ENCODE measurements at regions not wholly inside any gene's neighbourhood (a gene's known extent, or its start where the extent isn't known, plus 50 kb on each side); places are given as distances from the start of the nearest gene placed in this dataset.

DNA sequence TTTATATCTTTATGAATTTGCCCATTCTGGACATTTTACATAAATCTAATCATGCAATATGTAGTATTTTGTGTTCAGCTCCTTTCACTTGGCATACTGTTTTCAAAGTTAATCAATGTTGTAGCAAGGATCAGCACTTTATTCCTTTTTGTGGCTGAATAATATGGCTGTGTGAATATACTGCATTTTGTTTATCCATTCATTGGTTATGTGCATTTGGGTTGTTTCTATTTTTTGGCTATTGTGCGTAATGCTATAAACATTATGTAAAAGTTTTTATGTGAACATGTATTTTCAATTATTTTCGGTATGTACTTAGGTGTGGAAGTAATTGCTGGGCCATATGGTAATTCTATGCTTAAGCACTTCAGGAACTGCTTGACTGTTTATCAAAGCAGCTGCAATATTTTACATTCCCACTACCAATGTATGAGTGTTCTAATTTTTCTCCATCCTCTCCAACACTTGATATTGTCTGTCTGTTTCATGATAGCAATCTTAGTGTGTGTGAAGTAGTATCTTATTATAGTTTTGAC lies 101.3 kb upstream of the P2RY1 start:
- TF ChIP-seq CTCF (IDR thresholded peaks at IDR 0.05): no peak
- no peaks in the 10 kb centered on the region for H3K36me3 ChIP-seq
- H3K27ac ChIP-seq: no peak overlapping the region
- no peak for DNase-seq
- H3K9me3 ChIP-seq: no peaks in the 10 kb centered on the region
- H3K27me3 ChIP-seq: no peaks in the 10 kb centered on the region
- H3K4me1 ChIP-seq: no peaks in the 10 kb centered on the region
- H3K4me3 ChIP-seq: no peak overlapping the region
- intact Hi-C loops (cut with DNase I; ENCODE audit: low total_unique reads): no loop called here

DNA sequence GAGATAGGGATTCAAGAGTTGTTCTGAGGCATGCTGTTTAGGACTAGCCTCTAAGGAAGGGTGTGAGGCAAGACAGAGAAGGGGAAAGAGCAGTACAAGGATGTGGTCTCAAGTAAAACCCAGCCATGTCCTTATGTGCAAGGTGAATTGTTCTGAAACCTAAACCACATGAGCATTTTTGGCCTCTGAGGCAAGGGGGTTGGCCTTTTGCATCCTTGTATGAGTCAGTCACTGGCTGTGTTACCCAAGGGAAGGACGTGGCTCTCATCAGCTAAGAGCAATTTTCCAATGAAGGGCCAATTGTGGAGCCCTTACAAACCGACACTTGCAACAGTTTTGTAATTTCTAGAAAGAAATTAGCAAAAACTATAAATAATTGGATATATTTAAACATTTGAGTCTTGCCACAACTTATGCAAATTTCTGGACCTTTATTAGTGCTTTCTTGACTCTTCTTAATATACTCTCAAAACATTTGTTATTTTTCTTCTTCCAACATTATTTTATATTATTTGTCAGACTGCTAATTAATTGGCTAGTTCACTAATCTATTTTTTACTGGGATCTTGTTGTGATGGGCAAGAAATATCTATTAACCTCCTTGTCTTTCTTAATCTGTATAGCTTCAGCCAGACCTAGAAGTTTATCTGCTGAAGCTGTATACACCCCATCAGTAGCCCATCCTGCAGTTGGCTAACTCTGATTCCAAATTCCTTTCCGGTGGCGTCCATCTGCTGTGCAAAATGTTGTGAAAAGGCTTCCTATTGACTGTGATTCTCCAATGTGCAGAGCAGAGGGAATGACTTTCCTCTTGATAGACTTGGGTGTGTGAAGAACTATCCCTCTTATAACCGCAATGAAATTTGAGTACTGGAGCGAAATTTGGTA lies 97.7 kb upstream of the P2RY1 start:
- no peaks in the 10 kb centered on the region for H3K9me3 ChIP-seq
- intact Hi-C loops (cut with DNase I; ENCODE audit: low total_unique reads): no loop called here
- no peak overlapping the region for H3K4me3 ChIP-seq
- H3K36me3 ChIP-seq: no peaks in the 10 kb centered on the region
- TF ChIP-seq CTCF (IDR thresholded peaks at IDR 0.05): no peak
- no peak overlapping the region for H3K27ac ChIP-seq
- peak in 1 of 2 donors; percentile 34 for DNase-seq
- H3K27me3 ChIP-seq: no peaks in the 10 kb centered on the region
- no peaks in the 10 kb centered on the region for H3K4me1 ChIP-seq

DNA sequence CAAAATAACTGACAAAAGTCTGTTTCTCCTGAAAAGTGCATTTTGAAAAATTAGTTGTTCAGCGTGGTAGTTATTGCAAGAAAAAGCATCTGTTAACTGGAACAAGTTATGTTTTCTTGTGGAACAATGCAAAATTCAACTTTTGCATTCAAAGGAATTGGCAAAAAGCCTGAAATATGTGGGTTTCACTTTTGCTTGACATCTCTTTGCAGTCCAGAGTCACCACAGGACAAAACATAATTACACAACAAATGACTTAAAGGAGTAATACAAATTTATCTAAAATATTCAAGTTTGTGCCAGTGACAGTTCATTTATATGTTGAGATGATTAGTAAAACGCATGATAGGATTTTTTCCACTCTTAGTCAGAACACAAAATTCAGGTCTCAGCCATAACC lies 96.3 kb upstream of the P2RY1 start:
- intact Hi-C loops (cut with DNase I; ENCODE audit: low total_unique reads): no loop called here
- no peak overlapping the region for H3K4me3 ChIP-seq
- no peaks in the 10 kb centered on the region for H3K9me3 ChIP-seq
- no peaks in the 10 kb centered on the region for H3K4me1 ChIP-seq
- no peak for TF ChIP-seq CTCF (IDR thresholded peaks at IDR 0.05)
- no peaks in the 10 kb centered on the region for H3K36me3 ChIP-seq
- H3K27ac ChIP-seq: no peak overlapping the region
- no peaks in the 10 kb centered on the region for H3K27me3 ChIP-seq
- no peak for DNase-seq

DNA sequence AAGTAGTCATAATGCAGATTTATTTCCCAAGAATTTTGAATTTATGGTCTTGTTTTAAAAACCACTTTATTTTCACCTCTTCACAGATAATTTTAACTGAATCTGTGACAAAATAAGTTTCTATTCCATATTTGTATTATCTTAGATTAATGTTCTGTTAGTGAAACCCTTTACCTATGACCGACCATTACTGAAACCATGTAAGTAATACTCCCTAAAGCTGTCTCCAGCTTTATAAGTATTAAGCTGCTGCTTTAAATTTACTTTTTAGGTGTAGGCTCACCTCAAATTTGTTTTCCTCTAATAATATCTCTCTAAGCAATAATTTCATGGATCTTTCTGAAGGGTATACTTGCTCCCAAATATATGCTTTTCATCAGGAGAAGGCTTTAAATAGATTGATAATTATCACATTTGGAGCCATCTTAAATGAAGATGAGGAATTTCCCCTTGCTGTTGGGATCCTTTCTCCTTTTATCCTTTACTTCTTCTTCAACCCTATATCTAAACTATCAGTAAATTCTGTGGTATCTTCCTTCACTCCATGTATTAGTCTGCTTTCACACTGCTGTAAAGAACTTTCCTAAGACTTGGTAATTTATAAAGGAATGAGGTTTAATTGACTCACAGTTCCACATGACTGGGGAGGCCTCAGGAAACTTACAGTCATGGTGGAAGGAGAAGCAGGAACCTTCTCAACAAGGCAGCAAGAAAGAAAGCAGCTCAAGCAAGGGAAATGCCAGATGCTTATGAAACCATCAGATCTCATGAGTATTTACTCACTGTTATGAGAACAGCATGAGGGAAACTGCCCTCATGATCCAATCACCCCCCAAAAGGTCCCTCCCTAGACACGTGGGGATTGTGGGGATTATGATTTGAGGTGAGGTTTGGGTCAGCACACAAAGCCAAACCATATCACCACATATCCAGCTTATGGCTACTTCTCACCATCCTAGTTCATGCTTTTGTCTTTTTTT lies 92.3 kb upstream of the P2RY1 start:
- no peak for DNase-seq
- H3K27ac ChIP-seq: no peak overlapping the region
- no peaks in the 10 kb centered on the region for H3K4me1 ChIP-seq
- TF ChIP-seq CTCF (IDR thresholded peaks at IDR 0.05): no peak
- H3K9me3 ChIP-seq: no peaks in the 10 kb centered on the region
- H3K4me3 ChIP-seq: no peak overlapping the region
- no peaks in the 10 kb centered on the region for H3K36me3 ChIP-seq
- intact Hi-C loops (cut with DNase I; ENCODE audit: low total_unique reads): no loop called here
- no peaks in the 10 kb centered on the region for H3K27me3 ChIP-seq

- no peak for TF ChIP-seq CTCF (IDR thresholded peaks at IDR 0.05)
- intact Hi-C loops (cut with DNase I; ENCODE audit: low total_unique reads): no loop called here
- Histone ChIP-seq H3K4me3 (no peak overlapping the region), H3K27ac (no peak overlapping the region), H3K4me1 (no peaks in the 10 kb centered on the region), H3K36me3 (no peaks in the 10 kb centered on the region), H3K27me3 (no peaks in the 10 kb centered on the region), H3K9me3 (peaks cover 0 to 15% (median 0%) of the 10 kb centered on the region in 3 donors)
- DNase-seq: no peak
These were observed 89.3 kb upstream of the P2RY1 start for GRCh38 chr3:152745646-152746045.
